Osteocyte (in vitro differentiated cells): ENCODE measurements at regions not wholly inside any gene's neighbourhood (a gene's known extent, or its start where the extent isn't known, plus 50 kb on each side); places are given as distances from the start of the nearest gene placed in this dataset.

Experiments
- DNase-seq: peaks from one replicate; pipeline ENCODE4 v3.0.0; 2021; ENCODE audit warnings: mixed read lengths; ENCODE audit not compliant: unreplicated experiment; ENCODE audit errors: extremely low spot score
- H3K27ac Mint-ChIP-seq: one replicate; pipeline ENCODE4 v1.8.0; 2021; ENCODE audit warnings: mild to moderate bottlenecking, mixed read lengths; ENCODE audit not compliant: unreplicated experiment
- H3K27me3 Mint-ChIP-seq: one replicate; pipeline ENCODE4 v1.8.0; 2021; ENCODE audit warnings: mixed read lengths; ENCODE audit not compliant: unreplicated experiment
- H3K36me3 Mint-ChIP-seq: one replicate; pipeline ENCODE4 v1.8.0; 2021; ENCODE audit warnings: mixed read lengths; ENCODE audit not compliant: unreplicated experiment
- H3K4me1 Mint-ChIP-seq: one replicate; pipeline ENCODE4 v1.8.0; 2021; ENCODE audit warnings: mixed read lengths; ENCODE audit not compliant: unreplicated experiment
- H3K4me3 Mint-ChIP-seq: one replicate; pipeline ENCODE4 v1.8.0; 2021; ENCODE audit warnings: mild to moderate bottlenecking, moderate library complexity, mixed read lengths; ENCODE audit not compliant: unreplicated experiment
- H3K9me3 Mint-ChIP-seq: one replicate; pipeline ENCODE4 v1.8.0; 2021; ENCODE audit warnings: mixed read lengths; ENCODE audit not compliant: unreplicated experiment
- CTCF ChIP-seq: fragments of 200-600 bp; sonication (generic); IDR thresholded peaks from 2 replicates; pipeline ENCODE4 v1.5.0; 2021; ENCODE audit warnings: antibody characterized with exemption, mild to moderate bottlenecking, moderate library complexity

- H3K36me3 Mint-ChIP-seq = no peaks in the 10 kb centered on the region
- no peak overlapping the region for H3K27ac Mint-ChIP-seq
- TF ChIP-seq CTCF = no peak
- no peaks in the 10 kb centered on the region for H3K9me3 Mint-ChIP-seq
- H3K4me1 Mint-ChIP-seq = no peaks in the 10 kb centered on the region
- H3K4me3 Mint-ChIP-seq = no peak overlapping the region
- no peak for DNase-seq
- H3K27me3 Mint-ChIP-seq = peaks cover 22% of the 10 kb centered on the region
Observed at GRCh38 chr4:101660607-101661006, 129.9 kb upstream of the BANK1 start.

DNA sequence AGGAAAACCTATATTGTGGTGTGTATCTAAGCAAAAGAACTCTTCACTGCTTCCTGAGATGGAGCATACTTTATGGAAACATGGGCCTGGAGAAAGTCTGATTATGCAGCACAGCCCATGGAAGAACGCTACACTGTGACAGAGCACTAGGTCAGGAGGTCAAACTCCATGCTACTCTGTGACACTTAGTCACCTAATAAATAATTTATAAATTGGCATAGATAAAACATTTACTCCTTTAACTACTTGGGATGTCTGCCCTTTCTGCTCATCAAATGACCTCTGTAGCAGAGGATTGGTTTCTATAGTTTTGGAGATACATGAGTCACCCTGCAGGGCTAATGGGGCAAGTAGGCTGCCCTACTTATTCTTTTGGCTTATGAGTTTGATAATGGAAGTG is 134.7 kb upstream of the BANK1 start:
- no peak for TF ChIP-seq CTCF
- no peaks in the 10 kb centered on the region for H3K9me3 Mint-ChIP-seq

DNA sequence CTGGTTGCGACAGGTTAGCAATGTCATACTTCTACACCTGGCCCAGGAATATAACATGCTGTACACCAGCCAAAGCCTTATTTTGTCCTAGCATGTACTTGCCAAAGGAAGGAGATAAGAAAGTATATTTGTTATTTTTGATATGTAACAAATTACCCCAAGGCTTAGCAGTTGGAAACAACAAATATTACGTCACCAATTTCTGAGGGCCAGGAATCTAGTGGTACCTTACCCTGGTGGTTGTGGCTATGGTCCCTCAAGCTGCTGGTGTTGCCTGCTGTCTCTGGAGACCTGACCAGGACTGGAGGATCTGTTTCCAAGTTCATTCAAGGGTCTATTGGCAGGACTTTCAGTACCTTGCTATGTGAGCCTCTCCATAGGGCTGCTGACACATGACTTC is 135.5 kb upstream of the BANK1 start:
- TF ChIP-seq CTCF = no peak
- no peaks in the 10 kb centered on the region for H3K36me3 Mint-ChIP-seq
- no peak overlapping the region for H3K27ac Mint-ChIP-seq
- peaks cover 12% of the 10 kb centered on the region for H3K27me3 Mint-ChIP-seq
- no peak overlapping the region for H3K4me3 Mint-ChIP-seq
- no peaks in the 10 kb centered on the region for H3K4me1 Mint-ChIP-seq
- DNase-seq = no peak
- H3K9me3 Mint-ChIP-seq = no peaks in the 10 kb centered on the region

More for the DNA sequence above, 134.7 kb upstream of the BANK1 start:
- no peaks in the 10 kb centered on the region for H3K4me1 Mint-ChIP-seq
- H3K27me3 Mint-ChIP-seq = peaks cover 18% of the 10 kb centered on the region
- DNase-seq = no peak
- H3K4me3 Mint-ChIP-seq = no peak overlapping the region
- no peaks in the 10 kb centered on the region for H3K36me3 Mint-ChIP-seq
- H3K27ac Mint-ChIP-seq = no peak overlapping the region

GRCh38 chr4:101651778-101652177 is 138.8 kb upstream of the BANK1 start:
- Mint-ChIP-seq H3K4me1 (peaks cover 7% of the 10 kb centered on the region), H3K27ac (no peak overlapping the region), H3K36me3 (no peaks in the 10 kb centered on the region), H3K9me3 (no peaks in the 10 kb centered on the region), H3K27me3 (peaks cover 25% of the 10 kb centered on the region), H3K4me3 (no peak overlapping the region)
- no peak for DNase-seq
- no peak for TF ChIP-seq CTCF

- Mint-ChIP-seq H3K9me3 (no peaks in the 10 kb centered on the region), H3K27ac (no peak overlapping the region), H3K4me1 (peaks cover 10% of the 10 kb centered on the region), H3K36me3 (no peaks in the 10 kb centered on the region), H3K27me3 (peaks cover 28% of the 10 kb centered on the region), H3K4me3 (no peak overlapping the region)
- DNase-seq = no peak
- TF ChIP-seq CTCF = no peak
Observed at GRCh38 chr4:101649790-101650515, 140.6 kb upstream of the BANK1 start.
